Endothelial cell of umbilical vein (primary cell): ENCODE measurements at regions not wholly inside any gene's neighbourhood (a gene's known extent, or its start where the extent isn't known, plus 50 kb on each side); places are given as distances from the start of the nearest gene placed in this dataset.
A peak's percentile ranks its signal among the peaks of the same experiment; 100 is the strongest.

Source experiments
- BruUV-seq: library from RNA; stranded (reverse); fragments of 400-500 nt; replicated peaks from 2 replicates; lab custom pipeline; 2021; lab: Mats Ljungman, UMichigan
- CTCF ChIA-PET: fragments of 300-600, 350-600 bp; sonication (Branson Sonifier 250); formaldehyde crosslinking; loops from one replicate; lab custom pipeline; 2021; ENCODE audit warnings: antibody characterized with exemption, inconsistent platforms; lab: Charles Lee
- POLR2A ChIA-PET: fragments of 300-600, 350-600 bp; sonication (Branson Sonifier 250); formaldehyde crosslinking; loops from one replicate; lab custom pipeline; 2021; ENCODE audit warnings: antibody characterized with exemption, inconsistent platforms; lab: Charles Lee
- DNase-seq: peaks from one replicate; pipeline ENCODE4 v3.0.0-alpha.2; 2011; ENCODE audit warnings: low read depth, low spot score
- FAIRE-seq: peaks from 2 replicates; lab custom pipeline; 2011; peaks lifted over from hg19 to GRCh38; lab: Jason Lieb, UNC
- H2AFZ ChIP-seq: 2 replicates; pipeline ENCODE4 v1.6.0; 2012; ENCODE audit warnings: low read depth, low read length, control low read depth, inconsistent platforms
- H3K27ac ChIP-seq: 2 replicates; pipeline ENCODE4 v1.5.1; 2011; ENCODE audit warnings: low read depth, mild to moderate bottlenecking, control low read depth, low read length, moderate library complexity; ENCODE audit not compliant: insufficient read depth
- H3K27me3 ChIP-seq, 2 experiments: 2 replicates each; pipeline versions ENCODE4 v1.6.0 to v1.6.1; 2011; ENCODE audit warnings: low read length in 2 of 2, mixed read lengths in 1 of 2; ENCODE audit not compliant: control insufficient read depth in 2 of 2, insufficient read depth in 2 of 2
- H3K36me3 ChIP-seq, 2 experiments: 2 replicates in 1 of 2; 3 replicates in 1 of 2; pipeline ENCODE4 v1.5.1; 2011; ENCODE audit warnings: low read length in 2 of 2, mild to moderate bottlenecking in 1 of 2, moderate library complexity in 1 of 2; ENCODE audit not compliant: control insufficient read depth in 2 of 2, insufficient read depth in 2 of 2; ENCODE audit errors: extremely low read depth in 1 of 2
- H3K4me1 ChIP-seq: 3 replicates; pipeline ENCODE4 v1.5.1; 2011; ENCODE audit warnings: mild to moderate bottlenecking, low read length; ENCODE audit not compliant: control insufficient read depth, insufficient read depth; ENCODE audit errors: extremely low read depth
- H3K4me2 ChIP-seq: 2 replicates; pipeline ENCODE4 v1.6.1; 2011; ENCODE audit warnings: low read length, control low read depth, mixed read lengths; ENCODE audit not compliant: insufficient read depth
- H3K4me3 ChIP-seq, 3 experiments: fragments of 200-600 bp in 1 of 3; sonication (generic), shearing (Covaris generic) in 1 of 3; replicated peaks in 1 of 3; 2 replicates each; pipeline ENCODE4 v1.5.1; 2011 to 2016; ENCODE audit warnings: control low read depth in 3 of 3, low read length in 3 of 3, mild to moderate bottlenecking in 2 of 3, inconsistent platforms in 1 of 3, low read depth in 1 of 3, moderate library complexity in 1 of 3; ENCODE audit not compliant: insufficient read depth in 1 of 3
- H3K79me2 ChIP-seq: 2 replicates; pipeline ENCODE4 v1.6.0; 2012; ENCODE audit warnings: low read length, inconsistent platforms; ENCODE audit not compliant: control insufficient read depth, insufficient read depth
- H3K9ac ChIP-seq: replicated peaks from 2 replicates; pipeline ENCODE3; 2011; ENCODE audit warnings: low read length, control low read depth; ENCODE audit not compliant: insufficient read depth; ENCODE audit errors: extremely low read depth
- H3K9me1 ChIP-seq: replicated peaks from 3 replicates; pipeline ENCODE4 v1.6.0; 2011; ENCODE audit warnings: mild to moderate bottlenecking, low read length; ENCODE audit not compliant: control insufficient read depth, insufficient read depth; ENCODE audit errors: extremely low read depth
- H3K9me3 ChIP-seq: replicated peaks from 2 replicates; pipeline ENCODE4 v1.5.1; 2012; ENCODE audit warnings: low read length, inconsistent platforms; ENCODE audit not compliant: control insufficient read depth, insufficient read depth
- H4K20me1 ChIP-seq: replicated peaks from 2 replicates; pipeline ENCODE3; 2011; ENCODE audit warnings: mild to moderate bottlenecking, low read length; ENCODE audit not compliant: control insufficient read depth, insufficient read depth; ENCODE audit errors: extremely low read depth
- EZH2 ChIP-seq: IDR thresholded peaks from 2 replicates; pipeline ENCODE4 v1.6.1; 2012; ENCODE audit warnings: borderline replicate concordance, low read depth, mild to moderate bottlenecking, moderate library complexity, low read length, inconsistent platforms; ENCODE audit not compliant: severe bottlenecking
- FOS ChIP-seq: IDR thresholded peaks from 2 replicates; pipeline ENCODE4 v1.6.1; 2011; ENCODE audit warnings: mild to moderate bottlenecking, low read length, moderate library complexity, borderline replicate concordance; ENCODE audit not compliant: insufficient read depth
- GATA2 ChIP-seq: IDR thresholded peaks from 2 replicates; pipeline ENCODE4 v1.7.0; 2011; ENCODE audit warnings: low read depth, mild to moderate bottlenecking, moderate library complexity, mixed read lengths, low read length; ENCODE audit not compliant: insufficient read length, insufficient read depth
- JUN ChIP-seq: IDR thresholded peaks from 2 replicates; pipeline ENCODE4 v1.6.1; 2011; ENCODE audit warnings: borderline replicate concordance, low read depth; ENCODE audit not compliant: insufficient read length, insufficient read depth
- MYC ChIP-seq: IDR thresholded peaks from one replicate; pipeline ENCODE4 v1.6.1; 2011; ENCODE audit warnings: mild to moderate bottlenecking, low read depth, low read length
- POLR2A ChIP-seq: IDR thresholded peaks from 2 replicates; pipeline ENCODE4 v1.6.1; 2012; ENCODE audit warnings: low read depth, mild to moderate bottlenecking, control low read depth, low read length
- POLR2AphosphoS5 ChIP-seq: IDR thresholded peaks from 2 replicates; pipeline ENCODE4 v1.6.1; 2012; ENCODE audit warnings: low read depth, mild to moderate bottlenecking, control low read depth, low read length, moderate library complexity; ENCODE audit not compliant: insufficient read depth
- dilution Hi-C: fragments of 300-500 bp; cut with MboI; formaldehyde crosslinking; loops from one replicate; pipeline ENCODE4 v1.15.0; 2019; ENCODE audit warnings: low sequenced_read_pairs; ENCODE audit not compliant: extremely low pct_ligation_motif_present
- intact Hi-C: fragments of 100-400 bp; cut with micrococcal nuclease; formaldehyde crosslinking; loops from one replicate; pipeline ENCODE4 v1.10.0; 2022
- TF ChIP-seq, protein P1 (sequence below): IDR thresholded peaks from 2 replicates; pipeline ENCODE4 v1.6.1; 2011; ENCODE audit not compliant: insufficient read depth, insufficient read length
- TF ChIP-seq, protein P2 (sequence below), 2 donors: IDR thresholded peaks; 1 replicate in 1 of 2; 2 replicates in 1 of 2; pipeline ENCODE4 v1.5.1; 2011; ENCODE audit warnings: low read length in 2 of 2, mild to moderate bottlenecking in 2 of 2, moderate library complexity in 2 of 2, control low read depth in 1 of 2, inconsistent platforms in 1 of 2, low read depth in 1 of 2; ENCODE audit not compliant: insufficient read depth in 1 of 2; ENCODE audit errors: extremely low read depth in 1 of 2

DNA sequence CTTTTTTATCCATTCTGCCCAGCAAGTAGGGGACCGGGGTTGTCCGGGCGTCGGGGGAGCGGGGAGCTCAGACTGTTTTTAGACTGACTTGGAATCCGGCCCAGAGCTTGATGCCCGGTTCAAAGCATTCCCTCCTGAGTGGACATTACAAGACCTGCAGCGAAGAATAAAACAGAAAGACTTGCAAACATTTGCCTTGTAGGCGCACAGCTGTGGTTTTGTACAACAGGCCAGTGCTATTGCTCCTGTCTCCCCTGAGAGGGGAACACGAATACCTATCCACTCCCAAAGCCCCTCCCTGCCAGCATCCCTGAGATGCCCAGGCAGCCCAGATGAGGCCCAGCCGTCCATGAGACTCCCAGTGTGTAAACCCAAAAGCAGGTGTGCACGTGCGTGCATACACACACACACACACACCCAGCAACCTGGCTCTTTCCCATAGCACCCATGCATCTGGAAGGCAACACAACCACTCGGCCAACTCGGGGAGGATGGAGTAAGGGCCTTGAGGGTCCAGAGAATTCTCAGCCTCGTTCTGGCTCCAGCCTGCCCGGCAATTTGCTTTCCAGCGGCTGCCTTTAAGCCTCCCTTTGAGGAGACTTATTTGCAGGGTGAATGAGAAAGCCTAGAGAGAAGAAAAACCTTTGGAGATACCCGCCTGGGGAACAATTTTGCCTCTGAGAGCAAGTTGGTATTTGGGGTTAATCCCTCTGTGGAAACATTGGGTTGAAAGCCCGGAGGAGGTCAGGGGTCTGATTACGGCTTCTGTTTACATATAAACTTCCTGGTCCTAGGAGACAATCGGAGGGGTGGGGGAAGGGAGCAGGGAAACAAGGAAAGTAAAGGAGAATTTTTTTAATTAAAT is 161.0 kb upstream of the HES1 start:
- no peaks in the 10 kb centered on the region for H3K9me3 ChIP-seq
- H3K4me2 ChIP-seq = no peak overlapping the region

More for the DNA sequence above, 161.0 kb upstream of the HES1 start:
- no peaks in the 10 kb centered on the region for H3K9me1 ChIP-seq
- H2AFZ ChIP-seq = no peak overlapping the region
- TF ChIP-seq MYC = no peak
- TF ChIP-seq POLR2A = no peak
- no peak for TF ChIP-seq POLR2AphosphoS5
- TF ChIP-seq, protein P1, sequence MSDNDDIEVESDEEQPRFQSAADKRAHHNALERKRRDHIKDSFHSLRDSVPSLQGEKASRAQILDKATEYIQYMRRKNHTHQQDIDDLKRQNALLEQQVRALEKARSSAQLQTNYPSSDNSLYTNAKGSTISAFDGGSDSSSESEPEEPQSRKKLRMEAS = no peak
- no peak for TF ChIP-seq GATA2
- no peak for TF ChIP-seq JUN
- TF ChIP-seq EZH2 = no peak
- TF ChIP-seq FOS = no peak
- TF ChIP-seq, protein P2, sequence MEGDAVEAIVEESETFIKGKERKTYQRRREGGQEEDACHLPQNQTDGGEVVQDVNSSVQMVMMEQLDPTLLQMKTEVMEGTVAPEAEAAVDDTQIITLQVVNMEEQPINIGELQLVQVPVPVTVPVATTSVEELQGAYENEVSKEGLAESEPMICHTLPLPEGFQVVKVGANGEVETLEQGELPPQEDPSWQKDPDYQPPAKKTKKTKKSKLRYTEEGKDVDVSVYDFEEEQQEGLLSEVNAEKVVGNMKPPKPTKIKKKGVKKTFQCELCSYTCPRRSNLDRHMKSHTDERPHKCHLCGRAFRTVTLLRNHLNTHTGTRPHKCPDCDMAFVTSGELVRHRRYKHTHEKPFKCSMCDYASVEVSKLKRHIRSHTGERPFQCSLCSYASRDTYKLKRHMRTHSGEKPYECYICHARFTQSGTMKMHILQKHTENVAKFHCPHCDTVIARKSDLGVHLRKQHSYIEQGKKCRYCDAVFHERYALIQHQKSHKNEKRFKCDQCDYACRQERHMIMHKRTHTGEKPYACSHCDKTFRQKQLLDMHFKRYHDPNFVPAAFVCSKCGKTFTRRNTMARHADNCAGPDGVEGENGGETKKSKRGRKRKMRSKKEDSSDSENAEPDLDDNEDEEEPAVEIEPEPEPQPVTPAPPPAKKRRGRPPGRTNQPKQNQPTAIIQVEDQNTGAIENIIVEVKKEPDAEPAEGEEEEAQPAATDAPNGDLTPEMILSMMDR (IDR thresholded peaks at IDR 0.05; ENCODE audit: extremely low read depth in 1 of 2, insufficient read depth in 1 of 2, low read depth in 1 of 2, low read length in 2 of 2) = no peak
- ChIA-PET POLR2A (interaction anchor here (0.6 kb wide), 1 partner anchor 15 kb away, joined by 3 read pairs; no protein-coding TSS in a partner anchor), CTCF (interaction anchor here (1.0 to 1.6 kb wide), 3 partner anchors 29 to 341 kb away, joined by 3 to 5 read pairs (median 4); no protein-coding TSS in a partner anchor)
- dilution Hi-C loops = no loop called here
- no TSS peak for BruUV-seq
- no peaks in the 10 kb centered on the region for H3K27me3 ChIP-seq
- no peaks in the 10 kb centered on the region for H3K36me3 ChIP-seq
- peaks cover 23% of the 10 kb centered on the region for H3K4me1 ChIP-seq
- intact Hi-C loops = no loop called here
- H3K4me3 ChIP-seq = no peak overlapping the region
- no peaks in the 10 kb centered on the region for H4K20me1 ChIP-seq
- H3K79me2 ChIP-seq = no peaks in the 10 kb centered on the region
- peak overlapping the region; percentile 10 for H3K9ac ChIP-seq
- no peak for FAIRE-seq
- peak overlapping the region; percentile 63 for H3K27ac ChIP-seq
- no peak for DNase-seq
